Vagina (tissue), 2 donors: ENCODE measurements at regions not wholly inside any gene's neighbourhood (a gene's known extent, or its start where the extent isn't known, plus 50 kb on each side); places are given as distances from the start of the nearest gene placed in this dataset.

Experiments used
- DNase-seq, 2 donors: peaks; one replicate each; pipeline ENCODE4 v3.0.0-alpha.2; 2017; ENCODE audit errors: extremely low spot score in 2 of 2
- H3K27ac ChIP-seq: fragments of 200-600 bp; sonication (generic); one replicate; pipeline ENCODE4 v1.5.1; 2019
- H3K27me3 ChIP-seq: fragments of 200-600 bp; sonication (generic); one replicate; pipeline ENCODE4 v1.5.1; 2019
- H3K36me3 ChIP-seq, 2 donors: fragments of 200-600 bp; sonication (generic); one replicate each; pipeline ENCODE4 v1.5.1; 2017 to 2019
- H3K4me1 ChIP-seq: fragments of 200-600 bp; sonication (generic); one replicate; pipeline ENCODE4 v1.5.1; 2019
- H3K4me3 ChIP-seq, 2 donors: fragments of 200-600 bp; sonication (generic); 1 replicate in 1 of 2; 2 replicates in 1 of 2; pipeline ENCODE4 v1.5.1; 2016 to 2019
- H3K9me3 ChIP-seq: fragments of 200-600 bp; sonication (generic); one replicate; pipeline ENCODE4 v1.5.1; 2019
- CTCF ChIP-seq, 3 experiments: fragments of 450-650 bp in 2 of 3; fragments of 200-600 bp in 1 of 3; sonication (generic) in 1 of 3; IDR thresholded peaks; one replicate each; pipeline ENCODE4 v1.5.1; 2017 to 2019; ENCODE audit warnings: antibody characterized with exemption in 3 of 3, mild to moderate bottlenecking in 2 of 3, moderate library complexity in 2 of 3
- POLR2A ChIP-seq, 2 donors: fragments of 450-650 bp; IDR thresholded peaks; one replicate each; pipeline ENCODE4 v1.6.1; 2017; ENCODE audit warnings: antibody characterized with exemption in 2 of 2, mild to moderate bottlenecking in 2 of 2, moderate library complexity in 2 of 2
- POLR2AphosphoS5 ChIP-seq, 2 donors: sonication (generic); formaldehyde crosslinking; IDR thresholded peaks; one replicate each; pipeline ENCODE4 v1.9.0; 2017; ENCODE audit warnings: antibody characterized with exemption in 2 of 2, mild to moderate bottlenecking in 2 of 2, low read depth in 1 of 2; ENCODE audit not compliant: insufficient read depth in 1 of 2
- intact Hi-C: fragments of 100-400 bp; cut with DNase I; formaldehyde crosslinking; loops from one replicate; pipeline ENCODE4 v1.15.1; 2023

GRCh38 chr5:56450766-56451165 is 217.6 kb upstream of the ANKRD55 start:
- Histone ChIP-seq H3K36me3 (no peaks in the 10 kb centered on the region), H3K27ac (no peak overlapping the region), H3K27me3 (no peaks in the 10 kb centered on the region), H3K4me1 (peaks cover 7% of the 10 kb centered on the region), H3K4me3 (no peak overlapping the region), H3K9me3 (no peaks in the 10 kb centered on the region)
- peak in 1 of 2 donors; percentile 18 for DNase-seq
- TF ChIP-seq POLR2AphosphoS5 (IDR thresholded peaks at IDR 0.05; ENCODE audit: insufficient read depth in 1 of 2, low read depth in 1 of 2) (peak in 1 of 2 donors; percentile 13), CTCF (IDR thresholded peaks at IDR 0.05) (no peak), POLR2A (IDR thresholded peaks at IDR 0.05) (no peak)
- intact Hi-C loops = no loop called here

GRCh38 chr5:56449071-56449640 is 216.0 kb upstream of the ANKRD55 start:
- Histone ChIP-seq H3K9me3 (no peaks in the 10 kb centered on the region), H3K27ac (no peak overlapping the region)
- intact Hi-C loops = no loop called here

GRCh38 chr5:56447656-56448055 is 214.5 kb upstream of the ANKRD55 start:
- no peak overlapping the region for H3K27ac ChIP-seq
- no peak for DNase-seq
- no peaks in the 10 kb centered on the region for H3K36me3 ChIP-seq
- no peak overlapping the region for H3K4me3 ChIP-seq
- intact Hi-C loops = no loop called here
- TF ChIP-seq CTCF (IDR thresholded peaks at IDR 0.05) (no peak), POLR2AphosphoS5 (IDR thresholded peaks at IDR 0.05; ENCODE audit: insufficient read depth in 1 of 2, low read depth in 1 of 2) (no peak), POLR2A (IDR thresholded peaks at IDR 0.05) (no peak)
- no peaks in the 10 kb centered on the region for H3K27me3 ChIP-seq
- H3K4me1 ChIP-seq = peaks cover 7% of the 10 kb centered on the region
- no peaks in the 10 kb centered on the region for H3K9me3 ChIP-seq

More at GRCh38 chr5:56449071-56449640, 216.0 kb upstream of the ANKRD55 start:
- DNase-seq = no peak
- Histone ChIP-seq H3K27me3 (no peaks in the 10 kb centered on the region), H3K36me3 (no peaks in the 10 kb centered on the region), H3K4me3 (no peak overlapping the region), H3K4me1 (peaks cover 7% of the 10 kb centered on the region)
- TF ChIP-seq CTCF (IDR thresholded peaks at IDR 0.05) (no peak), POLR2A (IDR thresholded peaks at IDR 0.05) (no peak), POLR2AphosphoS5 (IDR thresholded peaks at IDR 0.05; ENCODE audit: insufficient read depth in 1 of 2, low read depth in 1 of 2) (no peak)

- intact Hi-C loops = no loop called here
- Histone ChIP-seq H3K27ac (no peak overlapping the region), H3K4me1 (peaks cover 8% of the 10 kb centered on the region), H3K9me3 (no peaks in the 10 kb centered on the region), H3K27me3 (no peaks in the 10 kb centered on the region), H3K36me3 (no peaks in the 10 kb centered on the region), H3K4me3 (no peak overlapping the region)
- TF ChIP-seq POLR2A (IDR thresholded peaks at IDR 0.05) (no peak), CTCF (IDR thresholded peaks at IDR 0.05) (no peak), POLR2AphosphoS5 (IDR thresholded peaks at IDR 0.05; ENCODE audit: insufficient read depth in 1 of 2, low read depth in 1 of 2) (no peak)
- DNase-seq = peak in 1 of 2 donors; percentile 67
Measured at GRCh38 chr5:56447232-56447631, 214.1 kb upstream of the ANKRD55 start.

GRCh38 chr5:56446728-56447127 is 213.6 kb upstream of the ANKRD55 start:
- H3K4me3 ChIP-seq = no peak overlapping the region
- H3K27ac ChIP-seq = no peak overlapping the region
- no peaks in the 10 kb centered on the region for H3K27me3 ChIP-seq
- H3K9me3 ChIP-seq = no peaks in the 10 kb centered on the region
- H3K36me3 ChIP-seq = no peaks in the 10 kb centered on the region
- no peak for TF ChIP-seq POLR2A (IDR thresholded peaks at IDR 0.05)
- peak in 1 of 2 donors; percentile 8 for DNase-seq
- intact Hi-C loops = no loop called here
- peaks cover 13% of the 10 kb centered on the region for H3K4me1 ChIP-seq
